ENCODE measurements at regions not wholly inside any gene's neighbourhood (a gene's known extent, or its start where the extent isn't known, plus 50 kb on each side); places are given as distances from the start of the nearest gene placed in this dataset.

DNA sequence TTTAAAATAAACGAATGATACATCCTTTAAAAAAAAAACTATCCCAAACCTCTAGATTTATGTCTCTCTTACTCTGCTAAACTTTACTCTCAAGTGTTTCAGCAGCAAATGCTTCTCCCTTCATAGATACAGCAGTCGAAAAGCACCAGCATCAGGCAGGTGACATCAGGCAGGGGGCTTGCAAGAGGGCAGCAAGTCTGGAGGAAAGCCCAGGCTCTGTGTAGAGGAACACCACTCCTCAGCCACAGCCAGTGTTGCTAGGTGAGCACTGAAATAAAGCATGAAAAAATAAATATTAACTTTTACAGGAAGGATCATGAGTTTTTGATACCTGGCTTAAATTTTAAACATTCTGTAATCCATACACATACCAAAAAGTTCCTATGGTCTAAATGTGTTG lies 419.4 kb downstream of the GALC start:
- TF ChIP-seq EZH2 (IDR thresholded peaks at IDR 0.05; ENCODE audit: borderline replicate concordance, low read depth, low read length, severe bottlenecking) = no peak
- TF ChIP-seq, protein P1, sequence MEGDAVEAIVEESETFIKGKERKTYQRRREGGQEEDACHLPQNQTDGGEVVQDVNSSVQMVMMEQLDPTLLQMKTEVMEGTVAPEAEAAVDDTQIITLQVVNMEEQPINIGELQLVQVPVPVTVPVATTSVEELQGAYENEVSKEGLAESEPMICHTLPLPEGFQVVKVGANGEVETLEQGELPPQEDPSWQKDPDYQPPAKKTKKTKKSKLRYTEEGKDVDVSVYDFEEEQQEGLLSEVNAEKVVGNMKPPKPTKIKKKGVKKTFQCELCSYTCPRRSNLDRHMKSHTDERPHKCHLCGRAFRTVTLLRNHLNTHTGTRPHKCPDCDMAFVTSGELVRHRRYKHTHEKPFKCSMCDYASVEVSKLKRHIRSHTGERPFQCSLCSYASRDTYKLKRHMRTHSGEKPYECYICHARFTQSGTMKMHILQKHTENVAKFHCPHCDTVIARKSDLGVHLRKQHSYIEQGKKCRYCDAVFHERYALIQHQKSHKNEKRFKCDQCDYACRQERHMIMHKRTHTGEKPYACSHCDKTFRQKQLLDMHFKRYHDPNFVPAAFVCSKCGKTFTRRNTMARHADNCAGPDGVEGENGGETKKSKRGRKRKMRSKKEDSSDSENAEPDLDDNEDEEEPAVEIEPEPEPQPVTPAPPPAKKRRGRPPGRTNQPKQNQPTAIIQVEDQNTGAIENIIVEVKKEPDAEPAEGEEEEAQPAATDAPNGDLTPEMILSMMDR (IDR thresholded peaks at IDR 0.05; ENCODE audit: borderline replicate concordance, extremely low read depth, low read length, poor library complexity, severe bottlenecking) = no peak
- H2AFZ ChIP-seq (ENCODE audit: low read depth, low read length) = no peak overlapping the region
- no peaks in the 10 kb centered on the region for H3K79me2 ChIP-seq (ENCODE audit: insufficient read depth, low read length)
- DNase-seq = no peak
- H3K9ac ChIP-seq (ENCODE audit: low read depth, low read length) = no peak overlapping the region
- no peak for ATAC-seq (ENCODE audit: insufficient read depth, low read depth)
- no peaks in the 10 kb centered on the region for H3K4me1 ChIP-seq (ENCODE audit: insufficient read depth, low read length)
- H3K4me2 ChIP-seq (ENCODE audit: insufficient read depth, low read length) = no peak overlapping the region
- no peaks in the 10 kb centered on the region for H3K27me3 ChIP-seq (ENCODE audit: insufficient read depth, low read length, poor library complexity)
- no peak overlapping the region for H3K4me3 ChIP-seq (ENCODE audit: low read depth in 1 of 2, low read length in 2 of 2)
- H4K20me1 ChIP-seq (ENCODE audit: insufficient read depth, low read length) = no peaks in the 10 kb centered on the region
- H3K9me3 ChIP-seq (ENCODE audit: insufficient read depth, low read length, severe bottlenecking) = no peaks in the 10 kb centered on the region
- no peaks in the 10 kb centered on the region for H3K36me3 ChIP-seq (ENCODE audit: insufficient read depth, low read length)
- no peak overlapping the region for H3K27ac ChIP-seq (ENCODE audit: low read length)

DNA sequence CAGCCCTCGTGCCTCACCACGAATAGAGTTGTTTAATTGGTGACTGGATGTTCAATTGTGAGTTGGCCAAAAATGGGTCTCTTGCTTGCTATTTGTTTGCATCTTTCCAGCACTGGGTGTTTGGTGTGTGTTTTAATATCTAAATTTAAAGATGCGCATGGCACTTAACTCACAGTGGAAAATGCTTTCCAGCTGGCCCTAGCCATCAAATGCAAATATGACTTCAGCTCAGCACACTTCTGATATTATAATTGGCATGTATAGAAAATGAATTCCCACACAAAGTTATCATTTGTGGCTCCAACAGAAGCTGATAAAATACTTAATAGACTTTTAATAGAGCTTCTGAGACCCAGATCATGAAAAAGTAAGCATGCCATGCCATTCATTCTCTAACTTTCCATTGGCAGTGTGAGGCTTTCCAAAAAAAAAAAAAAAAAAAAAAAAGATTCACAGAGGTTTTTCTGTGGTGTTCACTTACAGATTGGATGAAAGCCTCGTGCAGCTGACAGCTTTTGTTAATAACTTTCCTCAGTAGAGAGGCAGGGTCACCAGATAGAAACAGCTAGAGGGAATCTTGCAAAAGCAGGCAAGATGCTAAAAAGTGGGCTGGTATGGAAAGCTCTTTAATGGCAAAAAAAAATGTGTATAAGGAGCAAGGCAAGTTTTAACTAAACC lies 425.2 kb downstream of the GALC start:
- Histone ChIP-seq H2AFZ (ENCODE audit: low read depth, low read length) (no peak overlapping the region), H3K27me3 (ENCODE audit: insufficient read depth, low read length, poor library complexity) (no peaks in the 10 kb centered on the region), H3K4me2 (ENCODE audit: insufficient read depth, low read length) (no peak overlapping the region), H3K4me3 (ENCODE audit: low read depth in 1 of 2, low read length in 2 of 2) (no peak overlapping the region), H3K9me3 (ENCODE audit: insufficient read depth, low read length, severe bottlenecking) (no peaks in the 10 kb centered on the region), H4K20me1 (ENCODE audit: insufficient read depth, low read length) (no peaks in the 10 kb centered on the region), H3K79me2 (ENCODE audit: insufficient read depth, low read length) (no peaks in the 10 kb centered on the region), H3K27ac (ENCODE audit: low read length) (no peak overlapping the region), H3K9ac (ENCODE audit: low read depth, low read length) (no peak overlapping the region), H3K36me3 (ENCODE audit: insufficient read depth, low read length) (no peaks in the 10 kb centered on the region), H3K4me1 (ENCODE audit: insufficient read depth, low read length) (no peaks in the 10 kb centered on the region)
- DNase-seq (no peak), ATAC-seq (ENCODE audit: insufficient read depth, low read depth) (no peak)
- TF ChIP-seq, protein P1 (IDR thresholded peaks at IDR 0.05; ENCODE audit: borderline replicate concordance, extremely low read depth, low read length, poor library complexity, severe bottlenecking) = no peak
- TF ChIP-seq EZH2 (IDR thresholded peaks at IDR 0.05; ENCODE audit: borderline replicate concordance, low read depth, low read length, severe bottlenecking) = no peak

GRCh38 chr14:87566991-87567390 lies 426.0 kb downstream of the GALC start:
- Histone ChIP-seq H3K79me2 (ENCODE audit: insufficient read depth, low read length) (no peaks in the 10 kb centered on the region), H3K27ac (ENCODE audit: low read length) (no peak overlapping the region), H2AFZ (ENCODE audit: low read depth, low read length) (no peak overlapping the region), H3K36me3 (ENCODE audit: insufficient read depth, low read length) (no peaks in the 10 kb centered on the region), H4K20me1 (ENCODE audit: insufficient read depth, low read length) (no peaks in the 10 kb centered on the region), H3K4me1 (ENCODE audit: insufficient read depth, low read length) (no peaks in the 10 kb centered on the region), H3K27me3 (ENCODE audit: insufficient read depth, low read length, poor library complexity) (no peaks in the 10 kb centered on the region), H3K4me2 (ENCODE audit: insufficient read depth, low read length) (no peak overlapping the region), H3K9me3 (ENCODE audit: insufficient read depth, low read length, severe bottlenecking) (peaks cover 4% of the 10 kb centered on the region), H3K4me3 (ENCODE audit: low read depth in 1 of 2, low read length in 2 of 2) (no peak overlapping the region), H3K9ac (ENCODE audit: low read depth, low read length) (no peak overlapping the region)
- no peak for ATAC-seq (ENCODE audit: insufficient read depth, low read depth)
- TF ChIP-seq EZH2 (IDR thresholded peaks at IDR 0.05; ENCODE audit: borderline replicate concordance, low read depth, low read length, severe bottlenecking) = no peak
- TF ChIP-seq, protein P1 (IDR thresholded peaks at IDR 0.05; ENCODE audit: borderline replicate concordance, extremely low read depth, low read length, poor library complexity, severe bottlenecking) = no peak
- DNase-seq = no peak
